GM21381 (cell line): ENCODE measurements at regions not wholly inside any gene's neighbourhood (a gene's known extent, or its start where the extent isn't known, plus 50 kb on each side); places are given as distances from the start of the nearest gene placed in this dataset.

ENCODE experiments used
- ATAC-seq: cut with Tn5 transposase; IDR thresholded peaks from one replicate; pipeline ENCODE4 v1.9.1; 2021; ENCODE audit warnings: mild to moderate bottlenecking, moderate library complexity; ENCODE audit not compliant: unreplicated experiment

DNA sequence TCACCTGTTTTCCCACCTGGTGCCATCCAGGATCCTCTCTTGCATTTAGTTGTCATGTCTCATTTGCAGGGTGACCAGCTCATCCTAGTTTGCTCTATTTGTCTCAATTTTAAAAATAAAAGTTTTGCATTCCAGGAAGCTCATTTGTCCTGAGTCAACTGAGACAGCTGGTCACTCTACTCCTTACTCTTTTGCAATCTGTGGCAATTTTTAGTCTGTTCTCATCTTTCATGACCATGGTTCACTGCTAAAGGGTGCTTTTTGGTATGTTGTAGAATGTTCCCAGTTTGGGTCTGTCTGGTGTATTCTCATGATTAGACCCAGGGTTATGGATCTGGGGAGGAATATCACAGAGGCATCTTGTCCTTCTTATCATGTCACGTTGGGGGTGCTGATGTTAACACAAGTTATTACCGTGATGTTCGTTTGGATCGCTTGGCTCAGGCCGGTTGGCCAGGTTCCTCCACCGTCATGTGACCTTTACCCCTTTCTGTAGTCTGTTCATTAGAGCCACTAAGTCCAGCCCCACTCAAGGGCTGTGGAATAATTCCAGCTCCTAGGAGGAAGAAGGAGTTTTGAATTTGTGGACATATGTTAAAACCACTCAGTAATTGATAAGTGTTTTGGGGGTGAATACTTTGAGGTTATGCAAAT, 103.3 kb upstream of the IGFBP3 start:
- ATAC-seq = no peak

- ATAC-seq = no peak
These were observed 101.3 kb upstream of the IGFBP3 start for GRCh38 chr7:46022397-46022796.

- ATAC-seq = no peak
These were observed 94.2 kb upstream of the IGFBP3 start for GRCh38 chr7:46015107-46015868.

DNA sequence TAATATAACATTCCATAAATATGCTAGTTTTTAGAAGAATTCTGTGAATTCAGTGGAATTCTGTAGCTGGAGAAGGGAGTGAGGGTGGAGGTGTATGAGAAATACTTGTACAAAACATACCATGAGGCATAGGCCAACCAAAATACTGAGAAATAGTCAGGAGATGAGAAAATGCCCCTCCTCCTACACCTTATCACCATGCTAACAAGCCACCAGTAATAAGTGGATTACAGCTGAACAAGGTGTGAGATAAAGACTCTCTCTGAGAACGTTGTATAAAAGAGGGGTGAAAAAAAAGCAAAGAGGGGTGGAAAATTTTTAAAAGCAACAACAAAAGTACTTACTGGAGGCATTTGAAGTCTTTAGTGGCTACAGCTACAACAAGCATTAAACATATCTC, 90.4 kb upstream of the IGFBP3 start:
- ATAC-seq = no peak

DNA sequence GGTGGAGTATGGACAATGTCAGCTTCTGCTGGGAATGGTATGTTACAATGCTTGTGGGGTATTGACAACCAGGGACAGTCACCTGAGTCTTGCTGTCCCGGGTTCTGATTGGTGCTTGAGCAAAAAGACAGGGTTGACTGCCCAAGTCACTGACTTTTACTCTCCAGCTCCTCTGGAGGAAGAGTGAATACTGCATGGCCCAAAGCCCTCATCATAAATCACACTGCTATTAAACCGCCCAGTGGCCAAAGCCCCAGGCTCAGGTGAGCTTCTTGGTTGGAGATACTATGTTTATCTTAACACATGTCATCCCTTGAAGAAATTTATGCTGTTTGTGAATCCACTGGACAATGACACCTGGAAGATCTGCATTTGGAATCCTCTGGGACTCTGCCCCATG, 90.0 kb upstream of the IGFBP3 start:
- ATAC-seq = no peak

DNA sequence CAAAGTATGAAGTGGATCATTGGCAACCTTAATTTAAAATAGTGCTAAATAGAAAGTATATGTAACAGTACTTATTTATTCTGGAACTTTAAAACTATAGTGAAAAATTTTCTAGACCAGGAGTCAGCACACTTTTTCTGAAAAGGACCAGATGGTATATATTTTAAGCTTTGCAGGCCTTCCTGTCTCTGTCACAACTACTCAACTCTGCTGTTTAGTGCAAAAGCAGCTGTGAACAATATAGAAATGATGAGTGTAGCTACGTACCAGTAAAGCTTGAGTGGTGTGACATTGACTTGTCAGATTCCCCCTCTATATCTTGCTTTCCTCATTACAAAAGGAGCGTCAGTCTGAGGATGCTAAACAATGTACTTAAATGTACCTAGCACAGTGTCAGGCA, 88.1 kb upstream of the IGFBP3 start:
- ATAC-seq = no peak

GRCh38 chr7:46007990-46008643, 87.0 kb upstream of the IGFBP3 start:
- ATAC-seq = no peak

DNA sequence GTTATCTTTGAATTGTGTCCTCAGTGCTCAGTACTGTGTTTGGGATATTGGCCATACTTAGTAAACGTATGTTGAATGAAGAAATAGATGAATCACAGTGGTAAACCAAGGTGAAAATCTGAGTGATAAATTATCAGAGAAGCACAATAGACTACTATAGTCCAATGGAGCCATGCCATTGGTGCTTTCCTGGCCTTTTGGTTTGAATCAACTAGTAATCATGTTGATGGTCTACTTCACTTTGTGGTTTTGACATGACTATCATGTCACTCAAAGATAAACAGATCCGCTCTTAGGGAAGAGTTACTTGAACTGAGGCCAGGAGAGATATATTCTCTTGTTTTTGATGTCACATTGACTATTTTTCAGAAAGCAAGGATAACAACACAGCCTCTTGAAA, 86.1 kb upstream of the IGFBP3 start:
- ATAC-seq = no peak

DNA sequence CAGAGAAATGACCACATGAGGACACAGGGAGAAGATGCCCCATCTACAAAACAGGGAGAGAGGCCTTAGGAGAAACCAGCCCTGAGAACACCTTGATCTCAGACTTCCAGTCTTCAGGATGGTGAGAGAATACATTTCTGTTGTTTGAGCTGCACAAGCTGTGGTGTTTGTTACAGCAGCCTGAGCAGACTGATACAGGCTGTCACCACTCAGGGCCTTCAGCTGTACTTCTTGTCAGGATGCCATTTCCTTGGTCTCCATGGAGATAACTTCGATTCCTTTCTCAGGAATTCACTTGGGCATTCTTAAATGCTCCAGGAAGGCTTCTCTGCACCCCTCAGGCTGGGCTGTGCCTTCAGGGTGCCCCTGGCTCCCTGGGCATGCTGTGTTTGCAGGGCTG, 85.7 kb upstream of the IGFBP3 start:
- ATAC-seq = no peak

GRCh38 chr7:46006212-46006611, 85.1 kb upstream of the IGFBP3 start:
- ATAC-seq = no peak

DNA sequence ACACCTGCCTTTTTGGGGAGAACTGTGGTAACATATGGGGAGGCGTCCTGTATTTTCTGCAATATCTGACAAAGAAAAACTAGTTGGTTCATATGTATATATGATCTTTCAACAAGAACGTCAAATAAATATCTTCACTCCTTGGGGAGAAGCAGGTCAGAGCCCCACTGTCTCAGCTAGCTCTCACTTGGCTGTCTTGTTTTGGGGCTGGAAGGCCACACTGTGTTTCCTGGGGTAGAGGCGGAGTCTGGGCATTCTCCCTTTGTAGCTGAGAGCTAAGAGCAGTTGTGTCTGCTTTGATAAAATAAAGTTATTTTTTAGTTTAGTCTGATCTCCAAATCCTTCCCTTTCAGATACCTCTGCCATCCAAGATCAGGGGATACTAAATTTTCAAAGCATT, 83.9 kb upstream of the IGFBP3 start:
- no peak for ATAC-seq

GRCh38 chr7:46003896-46004875, 83.1 kb upstream of the IGFBP3 start:
- no peak for ATAC-seq

DNA sequence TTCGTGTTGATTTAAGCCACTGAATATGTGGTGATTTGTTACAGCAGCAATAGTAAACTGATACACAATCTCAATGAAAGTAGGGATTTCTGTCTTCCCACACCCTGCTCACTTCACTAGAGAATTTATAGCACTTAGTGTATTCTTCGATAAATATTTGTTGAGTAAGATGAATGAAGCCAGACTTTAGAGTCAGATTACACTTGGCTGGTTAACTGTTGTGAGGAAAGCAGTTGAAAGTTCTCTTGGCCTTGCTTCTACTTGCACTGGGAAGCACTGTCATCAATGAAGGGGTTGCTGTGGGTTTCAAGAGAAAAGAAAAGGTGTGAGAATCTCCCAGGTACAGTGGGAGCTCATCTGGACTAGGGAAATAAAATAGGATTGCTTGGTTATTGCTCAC, 82.1 kb upstream of the IGFBP3 start:
- ATAC-seq = no peak

- no peak for ATAC-seq
These were observed 79.4 kb upstream of the IGFBP3 start for GRCh38 chr7:46000513-46000912.

GRCh38 chr7:45999541-45999940, 78.5 kb upstream of the IGFBP3 start:
- ATAC-seq = no peak

GRCh38 chr7:45998506-45998905, 77.4 kb upstream of the IGFBP3 start:
- ATAC-seq = no peak

GRCh38 chr7:45993621-45994020, 72.5 kb upstream of the IGFBP3 start:
- no peak for ATAC-seq

- no peak for ATAC-seq
These were observed 71.8 kb upstream of the IGFBP3 start for GRCh38 chr7:45992826-45993225.

DNA sequence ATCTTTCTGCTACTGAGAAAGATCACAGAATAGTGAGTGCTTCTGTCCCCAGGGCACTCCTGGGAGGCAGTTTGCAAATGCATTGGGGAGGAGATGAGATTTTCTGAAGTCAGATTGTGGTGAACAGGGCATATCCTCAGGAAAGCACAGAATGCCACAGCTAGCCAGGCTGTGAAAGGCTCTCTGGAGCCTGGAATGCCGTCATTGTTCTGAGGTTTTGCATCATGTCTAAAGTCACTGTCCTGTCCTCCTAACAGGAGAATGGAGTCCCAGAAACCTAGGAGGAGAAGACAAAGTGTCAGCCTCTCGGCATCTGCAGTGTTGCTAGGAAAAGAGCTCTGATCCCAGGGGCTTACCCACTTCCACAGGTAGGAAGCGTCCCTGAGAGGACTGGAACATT, 69.2 kb upstream of the IGFBP3 start:
- no peak for ATAC-seq

DNA sequence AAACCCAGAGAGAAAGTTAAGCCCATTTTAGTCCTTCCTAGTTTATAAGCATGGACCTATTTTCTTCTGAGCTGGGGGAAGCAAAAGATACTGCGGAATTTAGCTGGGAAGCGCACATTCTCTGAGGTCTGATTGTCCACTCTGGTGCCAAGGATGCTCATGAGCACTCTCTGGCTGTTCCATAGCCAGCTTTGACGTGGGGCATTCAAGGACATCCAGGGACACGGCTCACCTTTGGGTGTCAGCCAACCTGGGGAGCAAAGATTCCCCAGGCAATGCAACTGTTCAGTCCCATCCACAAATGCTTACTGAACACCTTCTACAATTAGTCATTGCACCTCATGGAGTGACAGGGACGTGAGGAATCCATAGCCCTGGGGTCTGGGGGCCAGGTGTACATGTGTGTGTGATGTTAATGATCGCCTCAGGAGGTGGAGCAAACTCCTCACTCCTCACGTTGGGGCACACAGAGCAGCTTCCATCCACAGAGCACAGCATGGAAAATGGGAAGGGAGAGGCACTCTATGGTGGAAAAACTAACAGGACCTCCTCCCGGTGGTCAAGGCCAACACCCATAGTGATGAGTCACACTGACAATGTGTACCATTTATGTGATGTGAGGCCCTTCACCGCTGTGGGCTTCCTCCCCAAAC, 67.5 kb upstream of the IGFBP3 start:
- ATAC-seq = no peak
